ENCODE measurements at regions not wholly inside any gene's neighbourhood (a gene's known extent, or its start where the extent isn't known, plus 50 kb on each side); places are given as distances from the start of the nearest gene placed in this dataset.

GRCh38 chr2:52936029-52936428 is 831.6 kb upstream of the CHAC2 start:
- H3K9ac ChIP-seq (ENCODE audit: control insufficient read depth, insufficient read depth, low read length) = no peak overlapping the region
- no peaks in the 10 kb centered on the region for H3K36me3 ChIP-seq (ENCODE audit: control insufficient read depth in 2 of 2, insufficient read depth in 2 of 2, low read length in 1 of 2)
- intact Hi-C loops (cut with micrococcal nuclease; ENCODE audit: unreplicated experiment) (no loop called here), in situ Hi-C loops (cut with MboI) (no loop called here)
- DNase-seq (ENCODE audit: low read depth, low spot score) (no peak), FAIRE-seq (no peak), ATAC-seq (no peak)
- TF ChIP-seq ESRRA (IDR thresholded peaks at IDR 0.05; ENCODE audit: low read length) (no peak), POLR2A (IDR thresholded peaks at IDR 0.05; ENCODE audit: low read depth, low read length) (no peak), GATAD2B (conservative IDR thresholded peaks at IDR 0.05; ENCODE audit: low read depth) (no peak), ZNF384 (IDR thresholded peaks at IDR 0.05; ENCODE audit: borderline replicate concordance, low read depth, low read length) (no peak), HSF1 (IDR thresholded peaks at IDR 0.05; ENCODE audit: low read depth, low read length) (no peak), NR2C2 (IDR thresholded peaks at IDR 0.05; ENCODE audit: borderline replicate concordance, control insufficient read depth, insufficient read length, low read depth) (no peak), CEBPB (IDR thresholded peaks at IDR 0.05; ENCODE audit: borderline replicate concordance in 1 of 2, low read depth in 2 of 2, low read length in 2 of 2) (no peak), PBX3 (IDR thresholded peaks at IDR 0.05; ENCODE audit: insufficient replicate concordance, low read depth, low read length) (no peak), TBL1XR1 (IDR thresholded peaks at IDR 0.05; ENCODE audit: low read depth, low read length) (no peak), EED (IDR thresholded peaks at IDR 0.05; ENCODE audit: low read depth) (no peak), TARDBP (IDR thresholded peaks at IDR 0.05; ENCODE audit: borderline replicate concordance) (no peak), NRF1 (conservative IDR thresholded peaks at IDR 0.05; ENCODE audit: low read depth, low read length) (no peak)
- TF ChIP-seq, protein P1, sequence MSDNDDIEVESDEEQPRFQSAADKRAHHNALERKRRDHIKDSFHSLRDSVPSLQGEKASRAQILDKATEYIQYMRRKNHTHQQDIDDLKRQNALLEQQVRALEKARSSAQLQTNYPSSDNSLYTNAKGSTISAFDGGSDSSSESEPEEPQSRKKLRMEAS (IDR thresholded peaks at IDR 0.05; ENCODE audit: low read depth, low read length) = no peak
- TF ChIP-seq, protein P2, sequence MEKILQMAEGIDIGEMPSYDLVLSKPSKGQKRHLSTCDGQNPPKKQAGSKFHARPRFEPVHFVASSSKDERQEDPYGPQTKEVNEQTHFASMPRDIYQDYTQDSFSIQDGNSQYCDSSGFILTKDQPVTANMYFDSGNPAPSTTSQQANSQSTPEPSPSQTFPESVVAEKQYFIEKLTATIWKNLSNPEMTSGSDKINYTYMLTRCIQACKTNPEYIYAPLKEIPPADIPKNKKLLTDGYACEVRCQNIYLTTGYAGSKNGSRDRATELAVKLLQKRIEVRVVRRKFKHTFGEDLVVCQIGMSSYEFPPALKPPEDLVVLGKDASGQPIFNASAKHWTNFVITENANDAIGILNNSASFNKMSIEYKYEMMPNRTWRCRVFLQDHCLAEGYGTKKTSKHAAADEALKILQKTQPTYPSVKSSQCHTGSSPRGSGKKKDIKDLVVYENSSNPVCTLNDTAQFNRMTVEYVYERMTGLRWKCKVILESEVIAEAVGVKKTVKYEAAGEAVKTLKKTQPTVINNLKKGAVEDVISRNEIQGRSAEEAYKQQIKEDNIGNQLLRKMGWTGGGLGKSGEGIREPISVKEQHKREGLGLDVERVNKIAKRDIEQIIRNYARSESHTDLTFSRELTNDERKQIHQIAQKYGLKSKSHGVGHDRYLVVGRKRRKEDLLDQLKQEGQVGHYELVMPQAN (conservative IDR thresholded peaks at IDR 0.05) = no peak
- H3K27ac ChIP-seq (ENCODE audit: control insufficient read depth, insufficient read depth) = no peak overlapping the region
- CTCF ChIA-PET = no interaction called here
- H3K4me2 ChIP-seq (ENCODE audit: control insufficient read depth, insufficient read depth) = no peak overlapping the region
- no peaks in the 10 kb centered on the region for H3K79me2 ChIP-seq (ENCODE audit: control insufficient read depth, insufficient read depth, low read length)
- RAD21 ChIA-PET (ENCODE audit: unreplicated experiment) = no interaction called here
- BruUV-seq (replicated peaks) = no TSS peak
- 76% methylated on average over 4 of the region's 4 CpGs for WGBS (ENCODE audit: insufficient coverage, insufficient replicate concordance, low lambda C conversion rate, missing lambda C conversion rate)
- no peaks in the 10 kb centered on the region for H3K27me3 ChIP-seq (replicated peaks in 1 of 2; ENCODE audit: control insufficient read depth in 2 of 2, insufficient read depth in 2 of 2, low read length in 1 of 2)
- POLR2A ChIA-PET = no interaction called here
- no peak overlapping the region for H3K4me3 ChIP-seq
- no peaks in the 10 kb centered on the region for H4K20me1 ChIP-seq (ENCODE audit: control insufficient read depth, insufficient read depth)
- SMC1A ChIA-PET (ENCODE audit: uncharacterized antibody, unreplicated experiment) = no interaction called here
- peaks cover 4% of the 10 kb centered on the region for H3K4me1 ChIP-seq (ENCODE audit: control insufficient read depth, insufficient read depth, low read length)
- no peaks in the 10 kb centered on the region; the same call in 2 of the 3 replicates for H3K9me3 ChIP-seq (replicated peaks; ENCODE audit: control insufficient read depth, insufficient read depth, low read length)
- H2AFZ ChIP-seq (ENCODE audit: control insufficient read depth, low read depth, low read length) = no peak overlapping the region
